Fibroblast of lung (primary cell): ENCODE measurements at regions not wholly inside any gene's neighbourhood (a gene's known extent, or its start where the extent isn't known, plus 50 kb on each side); places are given as distances from the start of the nearest gene placed in this dataset.

Experiments
- DNase-seq, 2 donors: peaks; one replicate each; pipeline versions ENCODE4 v3.0.0 to v3.0.0-alpha.2; 2010; ENCODE audit warnings: low read depth in 2 of 2
- H2AFZ ChIP-seq: 2 replicates; pipeline ENCODE4 v1.5.1; 2012; ENCODE audit warnings: low read length, control low read depth, inconsistent platforms
- H3K27ac ChIP-seq: 2 replicates; pipeline ENCODE4 v1.5.1; 2011; ENCODE audit warnings: low read length, control low read depth; ENCODE audit not compliant: insufficient read depth
- H3K27me3 ChIP-seq: 2 replicates; pipeline ENCODE4 v1.5.1; 2011; ENCODE audit warnings: mild to moderate bottlenecking, low read length; ENCODE audit not compliant: control insufficient read depth, insufficient read depth
- H3K36me3 ChIP-seq: 2 replicates; pipeline ENCODE4 v1.5.1; 2011; ENCODE audit warnings: low read length; ENCODE audit not compliant: control insufficient read depth, insufficient read depth
- H3K4me1 ChIP-seq: 2 replicates; pipeline ENCODE4 v1.5.1; 2011; ENCODE audit warnings: low read length; ENCODE audit not compliant: control insufficient read depth, insufficient read depth; ENCODE audit errors: extremely low read depth
- H3K4me2 ChIP-seq: 2 replicates; pipeline ENCODE4 v1.5.1; 2011; ENCODE audit warnings: low read length, control low read depth; ENCODE audit not compliant: insufficient read depth; ENCODE audit errors: extremely low read depth
- H3K4me3 ChIP-seq, 4 experiments: fragments of 200-600 bp in 1 of 4; sonication (generic) in 1 of 4; replicated peaks in 1 of 4; 2 replicates each; pipeline ENCODE4 v1.5.1; 2011 to 2016; ENCODE audit warnings: low read length in 4 of 4, low read depth in 3 of 4, mild to moderate bottlenecking in 3 of 4, control low read depth in 2 of 4, inconsistent platforms in 1 of 4, mixed read lengths in 1 of 4; ENCODE audit not compliant: insufficient read depth in 1 of 4; ENCODE audit errors: control extremely low read depth in 1 of 4
- H3K79me2 ChIP-seq: 2 replicates; pipeline ENCODE4 v1.5.1; 2012; ENCODE audit warnings: mild to moderate bottlenecking, low read length, inconsistent platforms; ENCODE audit not compliant: control insufficient read depth, insufficient read depth
- H3K9ac ChIP-seq: 2 replicates; pipeline ENCODE4 v1.5.1; 2011; ENCODE audit warnings: mild to moderate bottlenecking, low read length, control low read depth; ENCODE audit not compliant: insufficient read depth
- H3K9me3 ChIP-seq: 2 replicates; pipeline ENCODE4 v1.5.1; 2012; ENCODE audit warnings: low read depth, low read length; ENCODE audit not compliant: control insufficient read depth, insufficient read depth
- H4K20me1 ChIP-seq: 2 replicates; pipeline ENCODE4 v1.5.1; 2011; ENCODE audit warnings: low read length; ENCODE audit not compliant: control insufficient read depth, insufficient read depth; ENCODE audit errors: extremely low read depth
- EZH2 ChIP-seq: IDR thresholded peaks from 2 replicates; pipeline ENCODE4 v1.5.1; 2012; ENCODE audit warnings: low read length, control low read depth, mild to moderate bottlenecking; ENCODE audit errors: missing control alignments
- TF ChIP-seq, protein P1 (sequence below), 2 donors: IDR thresholded peaks in 1 of 2; conservative IDR thresholded peaks in 1 of 2; 1 replicate in 1 of 2; 2 replicates in 1 of 2; pipeline ENCODE4 v1.5.1; 2011 to 2012; ENCODE audit warnings: low read length in 2 of 2, control low read depth in 1 of 2, inconsistent platforms in 1 of 2, low read depth in 1 of 2, mild to moderate bottlenecking in 1 of 2

GRCh38 chr4:24224446-24224845 is 334.6 kb upstream of the PPARGC1A start:
- H3K9me3 ChIP-seq: no peaks in the 10 kb centered on the region
- no peak for TF ChIP-seq EZH2
- TF ChIP-seq, protein P1, sequence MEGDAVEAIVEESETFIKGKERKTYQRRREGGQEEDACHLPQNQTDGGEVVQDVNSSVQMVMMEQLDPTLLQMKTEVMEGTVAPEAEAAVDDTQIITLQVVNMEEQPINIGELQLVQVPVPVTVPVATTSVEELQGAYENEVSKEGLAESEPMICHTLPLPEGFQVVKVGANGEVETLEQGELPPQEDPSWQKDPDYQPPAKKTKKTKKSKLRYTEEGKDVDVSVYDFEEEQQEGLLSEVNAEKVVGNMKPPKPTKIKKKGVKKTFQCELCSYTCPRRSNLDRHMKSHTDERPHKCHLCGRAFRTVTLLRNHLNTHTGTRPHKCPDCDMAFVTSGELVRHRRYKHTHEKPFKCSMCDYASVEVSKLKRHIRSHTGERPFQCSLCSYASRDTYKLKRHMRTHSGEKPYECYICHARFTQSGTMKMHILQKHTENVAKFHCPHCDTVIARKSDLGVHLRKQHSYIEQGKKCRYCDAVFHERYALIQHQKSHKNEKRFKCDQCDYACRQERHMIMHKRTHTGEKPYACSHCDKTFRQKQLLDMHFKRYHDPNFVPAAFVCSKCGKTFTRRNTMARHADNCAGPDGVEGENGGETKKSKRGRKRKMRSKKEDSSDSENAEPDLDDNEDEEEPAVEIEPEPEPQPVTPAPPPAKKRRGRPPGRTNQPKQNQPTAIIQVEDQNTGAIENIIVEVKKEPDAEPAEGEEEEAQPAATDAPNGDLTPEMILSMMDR (conservative IDR thresholded peaks at IDR 0.05 in 1 of 2, IDR thresholded peaks at IDR 0.05 in 1 of 2; ENCODE audit: low read depth in 1 of 2, low read length in 2 of 2): no peak
- H3K4me3 ChIP-seq: no peak overlapping the region
- H3K27me3 ChIP-seq: no peaks in the 10 kb centered on the region
- H3K36me3 ChIP-seq: no peaks in the 10 kb centered on the region
- H3K4me1 ChIP-seq: no peaks in the 10 kb centered on the region
- H3K27ac ChIP-seq: no peak overlapping the region
- no peaks in the 10 kb centered on the region for H4K20me1 ChIP-seq
- H3K9ac ChIP-seq: no peak overlapping the region
- no peak overlapping the region for H3K4me2 ChIP-seq
- H3K79me2 ChIP-seq: no peaks in the 10 kb centered on the region
- DNase-seq: no peak
- H2AFZ ChIP-seq: no peak overlapping the region

- H2AFZ ChIP-seq: no peak overlapping the region
- H3K27me3 ChIP-seq: no peaks in the 10 kb centered on the region
- no peak overlapping the region for H3K4me3 ChIP-seq
- H3K36me3 ChIP-seq: no peaks in the 10 kb centered on the region
- H3K9ac ChIP-seq: no peak overlapping the region
- no peak overlapping the region for H3K27ac ChIP-seq
- no peaks in the 10 kb centered on the region for H3K9me3 ChIP-seq
- no peaks in the 10 kb centered on the region for H4K20me1 ChIP-seq
- no peaks in the 10 kb centered on the region for H3K79me2 ChIP-seq
- DNase-seq: peak in 1 of 2 donors; percentile 33
- no peaks in the 10 kb centered on the region for H3K4me1 ChIP-seq
- H3K4me2 ChIP-seq: no peak overlapping the region
- no peak for TF ChIP-seq EZH2
- TF ChIP-seq, protein P1 (conservative IDR thresholded peaks at IDR 0.05 in 1 of 2, IDR thresholded peaks at IDR 0.05 in 1 of 2; ENCODE audit: low read depth in 1 of 2, low read length in 2 of 2): no peak
These were observed 329.4 kb upstream of the PPARGC1A start for GRCh38 chr4:24219209-24219608.

GRCh38 chr4:24218566-24218965 is 328.7 kb upstream of the PPARGC1A start:
- Histone ChIP-seq H3K4me2 (no peak overlapping the region), H3K4me1 (no peaks in the 10 kb centered on the region), H3K79me2 (no peaks in the 10 kb centered on the region), H3K9me3 (no peaks in the 10 kb centered on the region), H3K27ac (no peak overlapping the region), H3K9ac (no peak overlapping the region), H3K4me3 (no peak overlapping the region), H3K27me3 (no peaks in the 10 kb centered on the region), H3K36me3 (no peaks in the 10 kb centered on the region), H2AFZ (no peak overlapping the region), H4K20me1 (no peaks in the 10 kb centered on the region)
- DNase-seq: no peak
- TF ChIP-seq, protein P1 (conservative IDR thresholded peaks at IDR 0.05 in 1 of 2, IDR thresholded peaks at IDR 0.05 in 1 of 2; ENCODE audit: low read depth in 1 of 2, low read length in 2 of 2): no peak
- TF ChIP-seq EZH2: no peak
